NCI-H526 treated with DMSO at 0.1 percent for 48 hours (cell line): ENCODE measurements at regions not wholly inside any gene's neighbourhood (a gene's known extent, or its start where the extent isn't known, plus 50 kb on each side); places are given as distances from the start of the nearest gene placed in this dataset.

Experiments
- DNase-seq: peaks from one replicate; lab custom pipeline; 2025; lab: John Stamatoyannopoulos, UW

GRCh38 chr10:113443141-113443925, 109.5 kb upstream of the HABP2 start:
- no peak for DNase-seq

GRCh38 chr10:113444766-113445365, 108.0 kb upstream of the HABP2 start:
- DNase-seq: no peak

GRCh38 chr10:113445736-113446135, 107.1 kb upstream of the HABP2 start:
- DNase-seq: no peak

GRCh38 chr10:113446739-113447138, 106.1 kb upstream of the HABP2 start:
- no peak for DNase-seq

GRCh38 chr10:113447278-113447677, 105.6 kb upstream of the HABP2 start:
- no peak for DNase-seq

GRCh38 chr10:113449006-113449695, 103.7 kb upstream of the HABP2 start:
- no peak for DNase-seq

- no peak for DNase-seq
Measured at GRCh38 chr10:113450046-113450804, 102.6 kb upstream of the HABP2 start.

GRCh38 chr10:113450906-113451305, 101.9 kb upstream of the HABP2 start:
- DNase-seq: no peak

- DNase-seq: no peak
Measured at GRCh38 chr10:113452146-113452845, 100.6 kb upstream of the HABP2 start.

- no peak for DNase-seq
Measured at GRCh38 chr10:113453351-113453750, 99.5 kb upstream of the HABP2 start.

- DNase-seq: peak; percentile 15
Measured at GRCh38 chr10:113454341-113455061, 98.4 kb upstream of the HABP2 start.

- DNase-seq: peak; percentile 85
Measured at GRCh38 chr10:113455947-113456346, 96.9 kb upstream of the HABP2 start.

GRCh38 chr10:113456741-113457140, 96.1 kb upstream of the HABP2 start:
- no peak for DNase-seq

- no peak for DNase-seq
Measured at GRCh38 chr10:113457408-113457807, 95.4 kb upstream of the HABP2 start.

GRCh38 chr10:113458451-113458850, 94.4 kb upstream of the HABP2 start:
- no peak for DNase-seq

GRCh38 chr10:113458944-113459343, 93.9 kb upstream of the HABP2 start:
- DNase-seq: no peak

GRCh38 chr10:113459626-113460280, 93.1 kb upstream of the HABP2 start:
- no peak for DNase-seq

- no peak for DNase-seq
Measured at GRCh38 chr10:113463083-113463482, 89.8 kb upstream of the HABP2 start.

- no peak for DNase-seq
Measured at GRCh38 chr10:113463777-113464176, 89.1 kb upstream of the HABP2 start.

- no peak for DNase-seq
Measured at GRCh38 chr10:113469796-113470195, 83.1 kb upstream of the HABP2 start.
